Neural cell (in vitro differentiated cells): ENCODE measurements at regions not wholly inside any gene's neighbourhood (a gene's known extent, or its start where the extent isn't known, plus 50 kb on each side); places are given as distances from the start of the nearest gene placed in this dataset.

Source experiments
- CTCF ChIP-seq: fragments of 450-650 bp; IDR thresholded peaks from 2 replicates; pipeline ENCODE4 v1.5.1; 2014; ENCODE audit warnings: antibody characterized with exemption, mild to moderate bottlenecking, moderate library complexity; ENCODE audit not compliant: poor library complexity, severe bottlenecking
- EP300 ChIP-seq: fragments of 450-650 bp; conservative IDR thresholded peaks from 2 replicates; pipeline ENCODE4 v1.6.1; 2014; ENCODE audit warnings: antibody characterized with exemption, mild to moderate bottlenecking, moderate library complexity; ENCODE audit not compliant: poor library complexity, severe bottlenecking
- EZH2 ChIP-seq: fragments of 200-600, 300-800 bp; shearing (Covaris generic), sonication (generic); IDR thresholded peaks from 2 replicates; pipeline ENCODE4 v1.6.1; 2014; ENCODE audit warnings: antibody characterized with exemption, low read length, borderline replicate concordance, mild to moderate bottlenecking; ENCODE audit not compliant: insufficient read depth, poor library complexity, severe bottlenecking
- POLR2AphosphoS5 ChIP-seq: IDR thresholded peaks from 2 replicates; pipeline ENCODE4 v1.6.1; 2012
- RAD21 ChIP-seq: fragments of 450-650 bp; conservative IDR thresholded peaks from 2 replicates; pipeline ENCODE4 v1.6.1; 2014; ENCODE audit warnings: antibody characterized with exemption, mild to moderate bottlenecking, moderate library complexity
- REST ChIP-seq: IDR thresholded peaks from 2 replicates; pipeline ENCODE4 v1.6.1; 2012; ENCODE audit warnings: borderline replicate concordance

- TF ChIP-seq CTCF (no peak), EP300 (no peak), EZH2 (no peak), POLR2AphosphoS5 (no peak), RAD21 (no peak), REST (no peak)
Observed at GRCh38 chr6:9224539-9224938, 789.2 kb upstream of the SLC35B3 start.
